IPS DF 4.7 (cell line): ENCODE measurements at regions not wholly inside any gene's neighbourhood (a gene's known extent, or its start where the extent isn't known, plus 50 kb on each side); places are given as distances from the start of the nearest gene placed in this dataset.
"Not testable (repeated sequence)": the region's sequence is repeated elsewhere in the genome, so short reads cannot be mapped to it uniquely, and the experiment has no call there.

Source experiments
- DNase-seq: peaks from one replicate; pipeline ENCODE4 v3.0.0-alpha.2; 2013; ENCODE audit warnings: low spot score; ENCODE audit errors: extremely low read depth

- DNase-seq: no peak
Measured at GRCh38 chr11:135015966-135016365, 603.9 kb upstream of the B3GAT1 start.

GRCh38 chr11:135011313-135011712 is 599.3 kb upstream of the B3GAT1 start:
- not testable (repeated sequence) for DNase-seq

- DNase-seq: no peak
Measured at GRCh38 chr11:135009125-135009524, 597.1 kb upstream of the B3GAT1 start.

GRCh38 chr11:135008412-135008811 is 596.4 kb upstream of the B3GAT1 start:
- DNase-seq: no peak

- no peak for DNase-seq
Measured at GRCh38 chr11:135008001-135008405, 596.0 kb upstream of the B3GAT1 start.

GRCh38 chr11:135006800-135007199 is 594.8 kb upstream of the B3GAT1 start:
- no peak for DNase-seq

- DNase-seq: no peak
Measured at GRCh38 chr11:135004495-135004894, 592.5 kb upstream of the B3GAT1 start.

- no peak for DNase-seq
Measured at GRCh38 chr11:135002236-135002635, 590.2 kb upstream of the B3GAT1 start.

GRCh38 chr11:135001581-135001980 is 589.5 kb upstream of the B3GAT1 start:
- no peak for DNase-seq

- not testable (repeated sequence) for DNase-seq
Measured at GRCh38 chr11:135001065-135001464, 589.0 kb upstream of the B3GAT1 start.

GRCh38 chr11:134999590-134999989 is 587.5 kb upstream of the B3GAT1 start:
- DNase-seq: no peak

- no peak for DNase-seq
Measured at GRCh38 chr11:134997652-134998320, 585.7 kb upstream of the B3GAT1 start.

- no peak for DNase-seq
Measured at GRCh38 chr11:134995741-134996140, 583.7 kb upstream of the B3GAT1 start.

GRCh38 chr11:134994431-134994830 is 582.4 kb upstream of the B3GAT1 start:
- no peak for DNase-seq

- no peak for DNase-seq
Measured at GRCh38 chr11:134993691-134994243, 581.7 kb upstream of the B3GAT1 start.

- DNase-seq: no peak
Measured at GRCh38 chr11:134992981-134993380, 580.9 kb upstream of the B3GAT1 start.

- no peak for DNase-seq
Measured at GRCh38 chr11:134988495-134988894, 576.5 kb upstream of the B3GAT1 start.

- no peak for DNase-seq
Measured at GRCh38 chr11:134987822-134988221, 575.8 kb upstream of the B3GAT1 start.

- DNase-seq: no peak
Measured at GRCh38 chr11:134987223-134987768, 575.3 kb upstream of the B3GAT1 start.

- DNase-seq: no peak
Measured at GRCh38 chr11:134984421-134984820, 572.4 kb upstream of the B3GAT1 start.

- not testable (repeated sequence) for DNase-seq
Measured at GRCh38 chr11:134982432-134982831, 570.4 kb upstream of the B3GAT1 start.

GRCh38 chr11:134981835-134982234 is 569.8 kb upstream of the B3GAT1 start:
- no peak for DNase-seq
